CD4-positive, alpha-beta T cell (primary cell): ENCODE measurements at regions not wholly inside any gene's neighbourhood (a gene's known extent, or its start where the extent isn't known, plus 50 kb on each side); places are given as distances from the start of the nearest gene placed in this dataset.

Experiments
- ATAC-seq: fragments of 200-7000 bp; cut with Tn5 transposase; one replicate; pipeline ENCODE4 v1.10.0; 2022; ENCODE audit warnings: mild to moderate bottlenecking; ENCODE audit not compliant: poor library complexity
- CTCF ChIA-PET: fragments of 350-600 bp; sonication (Branson Sonifier 250); formaldehyde crosslinking; loops from one replicate; lab custom pipeline; 2021; ENCODE audit warnings: antibody characterized with exemption, inconsistent platforms; lab: Charles Lee
- POLR2A ChIA-PET: fragments of 350-600 bp; sonication (Branson Sonifier 250); formaldehyde crosslinking; loops from one replicate; lab custom pipeline; 2021; ENCODE audit warnings: antibody characterized with exemption, inconsistent platforms; lab: Charles Lee
- DNase-seq, 14 experiments: peaks; one replicate each; pipeline ENCODE4 v3.0.0-alpha.2; 2013 to 2020; ENCODE audit warnings: mixed read lengths in 2 of 14
- H3K27ac ChIP-seq, 2 donors: one replicate each; pipeline versions ENCODE4 v1.5.1 to v1.7.0; 2013; ENCODE audit warnings: low read length in 2 of 2, low read depth in 1 of 2, mild to moderate bottlenecking in 1 of 2
- H3K27me3 ChIP-seq, 2 experiments: 1 replicate in 1 of 2; 2 replicates in 1 of 2; pipeline versions ENCODE4 v1.6.1 to v1.7.0; 2013; ENCODE audit warnings: low read length in 2 of 2, control low read depth in 1 of 2, mild to moderate bottlenecking in 1 of 2, moderate library complexity in 1 of 2; ENCODE audit not compliant: insufficient read depth in 2 of 2, control insufficient read depth in 1 of 2
- H3K36me3 ChIP-seq: one replicate; pipeline ENCODE4 v1.6.1; 2013; ENCODE audit warnings: low read length, control low read depth; ENCODE audit not compliant: insufficient read depth
- H3K4me1 ChIP-seq: one replicate; pipeline ENCODE4 v1.6.1; 2013; ENCODE audit warnings: low read length, control low read depth; ENCODE audit not compliant: insufficient read depth
- H3K4me3 ChIP-seq: one replicate; pipeline ENCODE4 v1.5.1; 2013; ENCODE audit warnings: mild to moderate bottlenecking, low read length, moderate library complexity
- H3K9me3 ChIP-seq, 2 experiments: 1 replicate in 1 of 2; 2 replicates in 1 of 2; pipeline versions ENCODE4 v1.6.1 to v1.7.0; 2013; ENCODE audit warnings: low read length in 2 of 2, mild to moderate bottlenecking in 2 of 2, control low read depth in 1 of 2, moderate library complexity in 1 of 2; ENCODE audit not compliant: control insufficient read depth in 1 of 2, insufficient read depth in 1 of 2
- H3K27ac Mint-ChIP-seq: one replicate; pipeline ENCODE4 v1.8.0; 2020; ENCODE audit warnings: mixed read lengths
- H3K27me3 Mint-ChIP-seq: one replicate; pipeline ENCODE4 v1.8.0; 2021; ENCODE audit warnings: mixed read lengths
- H3K36me3 Mint-ChIP-seq: one replicate; pipeline ENCODE4 v1.8.0; 2021; ENCODE audit warnings: low read depth, mixed read lengths
- H3K4me1 Mint-ChIP-seq: one replicate; pipeline ENCODE4 v1.8.0; 2021; ENCODE audit warnings: low read depth, mixed read lengths
- H3K4me3 Mint-ChIP-seq: one replicate; pipeline ENCODE4 v1.8.0; 2020; ENCODE audit warnings: mild to moderate bottlenecking, mixed read lengths
- H3K9me3 Mint-ChIP-seq: one replicate; pipeline ENCODE4 v1.8.0; 2020; ENCODE audit warnings: mixed read lengths
- intact Hi-C, 2 experiments: fragments of 100-400 bp; cut with DNase I in 1 of 2; cut with micrococcal nuclease in 1 of 2; formaldehyde crosslinking; loops; one replicate each; pipeline versions ENCODE4 v1.15.1 to v1.9.0; 2023 to 2025; cut with DNase I, micrococcal nuclease
- TF ChIP-seq, protein P1 (sequence below): fragments of 200-600 bp; IDR thresholded peaks from one replicate; pipeline ENCODE4 v1.8.0; 2022; ENCODE audit warnings: antibody characterized with exemption, mild to moderate bottlenecking

GRCh38 chr5:73338256-73339050, 110.1 kb downstream of the FOXD1 start:
- peaks cover 87% of the 10 kb centered on the region for H3K27me3 Mint-ChIP-seq
- intact Hi-C loops: no loop called here
- TF ChIP-seq, protein P1, sequence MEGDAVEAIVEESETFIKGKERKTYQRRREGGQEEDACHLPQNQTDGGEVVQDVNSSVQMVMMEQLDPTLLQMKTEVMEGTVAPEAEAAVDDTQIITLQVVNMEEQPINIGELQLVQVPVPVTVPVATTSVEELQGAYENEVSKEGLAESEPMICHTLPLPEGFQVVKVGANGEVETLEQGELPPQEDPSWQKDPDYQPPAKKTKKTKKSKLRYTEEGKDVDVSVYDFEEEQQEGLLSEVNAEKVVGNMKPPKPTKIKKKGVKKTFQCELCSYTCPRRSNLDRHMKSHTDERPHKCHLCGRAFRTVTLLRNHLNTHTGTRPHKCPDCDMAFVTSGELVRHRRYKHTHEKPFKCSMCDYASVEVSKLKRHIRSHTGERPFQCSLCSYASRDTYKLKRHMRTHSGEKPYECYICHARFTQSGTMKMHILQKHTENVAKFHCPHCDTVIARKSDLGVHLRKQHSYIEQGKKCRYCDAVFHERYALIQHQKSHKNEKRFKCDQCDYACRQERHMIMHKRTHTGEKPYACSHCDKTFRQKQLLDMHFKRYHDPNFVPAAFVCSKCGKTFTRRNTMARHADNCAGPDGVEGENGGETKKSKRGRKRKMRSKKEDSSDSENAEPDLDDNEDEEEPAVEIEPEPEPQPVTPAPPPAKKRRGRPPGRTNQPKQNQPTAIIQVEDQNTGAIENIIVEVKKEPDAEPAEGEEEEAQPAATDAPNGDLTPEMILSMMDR: no peak
- no peaks in the 10 kb centered on the region for H3K36me3 ChIP-seq
- DNase-seq (no peak), ATAC-seq (no peak)
- H3K4me1 Mint-ChIP-seq: no peaks in the 10 kb centered on the region
- CTCF ChIA-PET: no interaction called here
- no peak overlapping the region for H3K4me3 ChIP-seq
- H3K27ac Mint-ChIP-seq: no peak overlapping the region
- H3K9me3 Mint-ChIP-seq: no peaks in the 10 kb centered on the region
- no peak overlapping the region for H3K4me3 Mint-ChIP-seq
- no peak overlapping the region for H3K27ac ChIP-seq
- no peaks in the 10 kb centered on the region for H3K4me1 ChIP-seq
- H3K9me3 ChIP-seq: peaks cover 0 to 11% of the 10 kb centered on the region in 2 experiments
- POLR2A ChIA-PET: no interaction called here
- peaks cover 24 to 60% of the 10 kb centered on the region in 2 experiments for H3K27me3 ChIP-seq
- no peaks in the 10 kb centered on the region for H3K36me3 Mint-ChIP-seq

- H3K4me3 ChIP-seq: no peak overlapping the region
- no peak overlapping the region for H3K4me3 Mint-ChIP-seq
- H3K27ac ChIP-seq: no peak overlapping the region
- DNase-seq (no peak), ATAC-seq (no peak)
- H3K27ac Mint-ChIP-seq: no peak overlapping the region
- H3K36me3 ChIP-seq: no peaks in the 10 kb centered on the region
- ChIA-PET CTCF (no interaction called here), POLR2A (no interaction called here)
- no peaks in the 10 kb centered on the region for H3K9me3 Mint-ChIP-seq
- intact Hi-C loops: no loop called here
- H3K4me1 ChIP-seq: no peaks in the 10 kb centered on the region
- TF ChIP-seq, protein P1: no peak
- no peaks in the 10 kb centered on the region for H3K36me3 Mint-ChIP-seq
- H3K4me1 Mint-ChIP-seq: no peaks in the 10 kb centered on the region
- peaks cover 89% of the 10 kb centered on the region for H3K27me3 Mint-ChIP-seq
- H3K27me3 ChIP-seq: peaks cover 30 to 59% of the 10 kb centered on the region in 2 experiments
- peaks cover 0 to 11% of the 10 kb centered on the region in 2 experiments for H3K9me3 ChIP-seq
Observed at GRCh38 chr5:73337586-73338255, 110.9 kb downstream of the FOXD1 start.

DNA sequence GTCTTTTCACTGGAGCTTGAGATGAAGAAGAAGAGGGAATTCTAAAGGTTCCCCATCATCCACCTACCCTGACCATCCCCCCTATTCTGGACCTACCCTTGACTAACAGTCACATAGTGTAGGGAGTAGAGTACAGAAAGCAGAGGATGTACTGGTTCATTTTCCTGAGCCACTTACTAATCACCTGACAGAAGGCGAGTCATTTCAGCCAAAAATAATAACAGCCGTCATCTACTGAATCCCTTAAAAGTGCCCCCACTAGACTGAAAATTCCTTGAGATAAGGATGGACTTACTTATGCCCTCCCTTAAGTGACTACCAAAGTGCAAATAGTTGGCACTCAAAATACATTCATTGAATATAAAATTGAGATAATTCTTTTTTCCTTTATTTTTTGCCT, 112.2 kb downstream of the FOXD1 start:
- Mint-ChIP-seq H3K4me1 (no peaks in the 10 kb centered on the region), H3K36me3 (no peaks in the 10 kb centered on the region), H3K4me3 (no peak overlapping the region), H3K27ac (no peak overlapping the region), H3K27me3 (peaks cover 94% of the 10 kb centered on the region), H3K9me3 (peaks cover 3% of the 10 kb centered on the region)
- ChIA-PET CTCF (no interaction called here), POLR2A (no interaction called here)
- Histone ChIP-seq H3K9me3 (peaks cover 0 to 11% of the 10 kb centered on the region in 2 experiments), H3K27me3 (peaks cover 30 to 59% of the 10 kb centered on the region in 2 experiments), H3K4me1 (no peaks in the 10 kb centered on the region), H3K36me3 (no peaks in the 10 kb centered on the region), H3K4me3 (no peak overlapping the region), H3K27ac (no peak overlapping the region)
- TF ChIP-seq, protein P1: no peak
- no peak for DNase-seq
- no peak for ATAC-seq
- intact Hi-C loops: no loop called here
